GM12873 (cell line): ENCODE measurements at regions not wholly inside any gene's neighbourhood (a gene's known extent, or its start where the extent isn't known, plus 50 kb on each side); places are given as distances from the start of the nearest gene placed in this dataset.

Experiments used
- TF ChIP-seq, protein P1 (sequence below): IDR thresholded peaks from 2 replicates; pipeline ENCODE4 v1.5.1; 2012; ENCODE audit warnings: low read depth, mild to moderate bottlenecking, moderate library complexity, low read length, control low read depth; ENCODE audit not compliant: insufficient read depth; ENCODE audit errors: missing control alignments

- TF ChIP-seq, protein P1, sequence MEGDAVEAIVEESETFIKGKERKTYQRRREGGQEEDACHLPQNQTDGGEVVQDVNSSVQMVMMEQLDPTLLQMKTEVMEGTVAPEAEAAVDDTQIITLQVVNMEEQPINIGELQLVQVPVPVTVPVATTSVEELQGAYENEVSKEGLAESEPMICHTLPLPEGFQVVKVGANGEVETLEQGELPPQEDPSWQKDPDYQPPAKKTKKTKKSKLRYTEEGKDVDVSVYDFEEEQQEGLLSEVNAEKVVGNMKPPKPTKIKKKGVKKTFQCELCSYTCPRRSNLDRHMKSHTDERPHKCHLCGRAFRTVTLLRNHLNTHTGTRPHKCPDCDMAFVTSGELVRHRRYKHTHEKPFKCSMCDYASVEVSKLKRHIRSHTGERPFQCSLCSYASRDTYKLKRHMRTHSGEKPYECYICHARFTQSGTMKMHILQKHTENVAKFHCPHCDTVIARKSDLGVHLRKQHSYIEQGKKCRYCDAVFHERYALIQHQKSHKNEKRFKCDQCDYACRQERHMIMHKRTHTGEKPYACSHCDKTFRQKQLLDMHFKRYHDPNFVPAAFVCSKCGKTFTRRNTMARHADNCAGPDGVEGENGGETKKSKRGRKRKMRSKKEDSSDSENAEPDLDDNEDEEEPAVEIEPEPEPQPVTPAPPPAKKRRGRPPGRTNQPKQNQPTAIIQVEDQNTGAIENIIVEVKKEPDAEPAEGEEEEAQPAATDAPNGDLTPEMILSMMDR = no peak
These were observed 72.4 kb upstream of the CISTR start for GRCh38 chr12:53824001-53824712.

GRCh38 chr12:53825246-53826081 lies 73.7 kb upstream of the CISTR start:
- TF ChIP-seq, protein P1 = no peak

DNA sequence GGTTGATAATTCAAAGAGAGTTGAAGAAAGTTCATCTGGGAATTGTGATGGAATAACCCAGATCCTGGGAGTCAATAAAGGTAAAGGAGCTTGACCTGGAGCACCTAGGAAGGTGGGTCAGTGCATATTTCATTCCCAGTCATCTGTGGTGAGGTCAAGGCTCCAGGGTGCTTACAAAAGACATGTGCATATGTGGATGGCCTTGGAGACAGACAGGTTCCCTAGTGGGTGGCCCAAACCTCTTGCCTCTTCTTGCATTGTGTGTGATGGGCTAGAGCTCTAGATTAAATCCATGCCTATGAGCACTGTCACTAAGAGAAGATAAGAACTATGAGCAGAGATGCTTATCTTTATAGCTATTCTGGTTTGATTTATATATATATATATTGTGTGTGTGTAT lies 75.5 kb upstream of the CISTR start:
- TF ChIP-seq, protein P1 = no peak

GRCh38 chr12:53828598-53828997 lies 76.8 kb upstream of the CISTR start:
- TF ChIP-seq, protein P1 = no peak

DNA sequence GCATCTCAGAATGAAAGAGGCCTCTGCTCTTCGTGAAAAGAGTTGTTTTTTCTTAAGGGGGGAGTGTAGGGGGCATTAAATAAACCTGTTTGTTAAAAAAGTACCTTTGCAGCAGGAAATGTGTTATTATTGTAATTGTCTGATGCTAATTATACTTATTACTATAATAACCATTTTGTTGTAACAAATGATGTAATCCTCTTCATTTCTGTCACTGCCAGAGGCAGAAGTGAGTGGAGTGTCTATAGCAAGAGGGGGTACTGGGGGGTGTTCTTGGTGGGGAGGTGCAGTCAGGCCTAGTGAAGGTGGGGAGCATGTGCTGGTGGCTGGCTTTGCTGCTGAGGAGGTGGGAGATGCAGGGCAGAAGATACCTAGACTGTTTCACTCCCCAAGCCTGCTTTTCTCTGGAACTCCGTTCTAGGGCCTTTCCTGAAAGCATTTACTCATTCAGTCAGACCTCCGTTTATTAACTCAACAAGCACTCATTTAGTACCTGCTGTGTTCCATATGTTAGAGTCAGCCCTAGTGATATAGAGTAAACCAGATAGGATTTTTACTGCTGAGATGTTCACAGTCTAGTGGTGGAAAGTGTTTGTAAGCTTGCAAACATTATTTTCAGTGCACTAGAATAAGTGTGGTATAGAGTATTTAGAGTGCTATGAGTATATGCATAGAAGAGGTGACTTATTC lies 77.5 kb upstream of the CISTR start:
- TF ChIP-seq, protein P1 = no peak

DNA sequence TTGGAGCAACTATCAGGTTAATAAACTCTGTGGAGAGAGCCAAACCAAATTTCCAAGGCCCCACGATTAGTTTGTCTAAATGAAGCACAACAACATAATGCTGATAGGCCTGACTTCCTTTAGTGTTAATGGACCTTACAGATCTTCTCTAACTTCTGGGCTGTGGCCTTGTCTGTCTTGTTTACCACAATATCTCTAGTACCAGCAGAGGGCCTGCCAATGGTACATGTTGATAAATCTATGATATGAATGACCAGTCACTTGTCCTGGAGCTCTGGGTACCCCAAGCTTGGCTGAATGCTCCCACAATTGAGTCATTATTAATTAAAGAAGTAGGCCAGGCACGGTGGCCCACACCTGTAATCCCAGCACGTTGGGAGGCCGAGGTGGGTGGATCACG lies 78.9 kb upstream of the CISTR start:
- TF ChIP-seq, protein P1 = no peak

DNA sequence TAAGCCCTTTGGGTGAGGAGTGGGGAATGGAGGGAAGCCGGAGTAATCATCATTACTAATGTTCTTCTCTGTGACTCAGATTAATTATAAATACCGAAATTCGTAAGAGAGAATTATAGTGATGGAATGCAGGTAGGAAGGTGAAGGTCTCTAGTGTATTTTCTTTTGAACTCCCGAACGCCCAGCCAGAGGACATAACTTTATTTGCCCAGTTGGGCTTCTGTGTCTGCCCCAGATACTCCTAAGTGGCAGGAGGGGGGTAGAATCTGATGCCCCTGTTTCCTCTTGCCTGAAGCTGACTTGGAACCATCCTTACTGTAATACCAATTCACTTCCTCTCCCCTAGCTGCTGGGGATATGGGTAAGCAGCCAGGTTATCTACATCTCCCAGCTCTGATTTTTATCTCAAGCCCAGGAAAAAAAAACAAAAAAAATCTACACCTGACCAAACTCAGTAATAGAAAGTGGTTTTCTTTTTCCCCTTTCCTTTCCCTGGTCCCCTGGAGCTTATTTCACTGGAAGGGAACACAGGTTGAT lies 84.4 kb upstream of the CISTR start:
- TF ChIP-seq, protein P1 = no peak
